Stomach (tissue), 8 donors: ENCODE measurements at regions not wholly inside any gene's neighbourhood (a gene's known extent, or its start where the extent isn't known, plus 50 kb on each side); places are given as distances from the start of the nearest gene placed in this dataset.

ENCODE experiments used
- DNase-seq, 2 donors: peaks; one replicate each; pipeline versions ENCODE4 v3.0.0 to v3.0.0-alpha.2; 2013 to 2019
- H3K27ac ChIP-seq, 5 donors: fragments of 200-600 bp in 4 of 5; sonication (generic) in 4 of 5; one replicate each; pipeline ENCODE4 v1.5.1; 2013 to 2019; ENCODE audit warnings: mild to moderate bottlenecking in 1 of 5, moderate library complexity in 1 of 5
- H3K27me3 ChIP-seq, 3 donors: fragments of 200-600 bp; sonication (generic); one replicate each; pipeline ENCODE4 v1.5.1; 2017 to 2019; ENCODE audit warnings: mixed run types in 1 of 3
- H3K36me3 ChIP-seq, 4 donors: fragments of 200-600 bp; sonication (generic); 1 replicate in 3 of 4; 2 replicates in 1 of 4; pipeline ENCODE4 v1.5.1; 2016 to 2019
- H3K4me1 ChIP-seq, 4 donors: fragments of 200-600 bp; sonication (generic); one replicate each; pipeline ENCODE4 v1.5.1; 2016 to 2019
- H3K4me3 ChIP-seq, 4 donors: fragments of 200-600 bp; sonication (generic) in 3 of 4; one replicate each; pipeline ENCODE4 v1.5.1; 2016 to 2019; ENCODE audit warnings: mild to moderate bottlenecking in 1 of 4
- H3K9me3 ChIP-seq, 4 donors: fragments of 200-600 bp; sonication (generic); one replicate each; pipeline ENCODE4 v1.5.1; 2016 to 2019
- CTCF ChIP-seq, 7 experiments: fragments of 450-650 bp in 4 of 7; fragments of 200-600 bp in 3 of 7; sonication (generic) in 3 of 7; IDR thresholded peaks; one replicate each; pipeline ENCODE4 v1.5.1; 2016 to 2019; ENCODE audit warnings: antibody characterized with exemption in 7 of 7, control low read depth in 2 of 7, mild to moderate bottlenecking in 1 of 7
- EP300 ChIP-seq: sonication (generic); formaldehyde crosslinking; IDR thresholded peaks from one replicate; pipeline ENCODE4 v1.6.1; 2017; ENCODE audit warnings: antibody characterized with exemption
- POLR2A ChIP-seq, 4 donors: fragments of 450-650 bp; IDR thresholded peaks; one replicate each; pipeline ENCODE4 v1.6.1; 2016; ENCODE audit warnings: antibody characterized with exemption in 4 of 4, control low read depth in 2 of 4, mild to moderate bottlenecking in 1 of 4, moderate library complexity in 1 of 4
- POLR2AphosphoS5 ChIP-seq, 3 donors: sonication (generic); formaldehyde crosslinking; IDR thresholded peaks; one replicate each; pipeline ENCODE4 v1.6.1; 2016; ENCODE audit warnings: antibody characterized with exemption in 3 of 3
- WGBS, 5 donors: extraction: QIAGEN DNeasy Blood & Tissue Kit in 3 of 5; methylation state at CpG; one replicate each; pipeline versions ENCODE4 v1.1.5 to v1.1.7; 2013 to 2018; 5-methylcytosine and 5-hydroxymethylcytosine counted together
- intact Hi-C: fragments of 100-400 bp; cut with DNase I; formaldehyde crosslinking; loops from one replicate; pipeline ENCODE4 v1.15.1; 2023; ENCODE audit warnings: low total_unique reads
- donor health status: healthy with polysubstance abuse.
- donor health status: Bipolar disorder and iron deficiency.
- donor health status: healthy.

DNA sequence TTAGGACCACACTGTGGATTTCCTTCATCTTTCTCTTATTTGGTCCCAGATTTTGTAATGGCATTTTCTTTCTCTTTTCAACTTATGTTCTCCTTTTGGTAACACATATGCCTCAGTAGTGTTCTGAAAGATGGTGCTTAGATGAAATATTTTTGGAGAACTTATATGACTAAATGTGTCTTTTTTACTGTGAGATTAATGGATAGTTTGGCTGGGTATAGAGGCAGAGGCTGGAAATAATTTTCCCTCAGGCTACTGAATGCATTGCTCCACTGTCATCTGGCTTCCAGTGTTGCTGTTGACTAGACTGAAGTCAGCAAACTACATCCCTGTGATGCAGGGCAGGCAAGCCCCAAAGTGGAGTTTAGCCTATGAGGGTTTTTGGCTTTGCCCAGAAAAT, 450.9 kb downstream of the DMAC1 start:
- H3K4me3 ChIP-seq, result no peak overlapping the region
- DNase-seq, result no peak
- peaks cover 0 to 11% (median 8%) of the 10 kb centered on the region in 4 donors for H3K9me3 ChIP-seq
- no peaks in the 10 kb centered on the region for H3K4me1 ChIP-seq
- H3K36me3 ChIP-seq, result no peaks in the 10 kb centered on the region
- intact Hi-C loops, result no loop called here
- TF ChIP-seq POLR2AphosphoS5 (IDR thresholded peaks at IDR 0.05) (no peak), POLR2A (IDR thresholded peaks at IDR 0.05) (no peak), EP300 (no peak), CTCF (IDR thresholded peaks at IDR 0.05) (no peak)
- H3K27me3 ChIP-seq, result no peaks in the 10 kb centered on the region
- H3K27ac ChIP-seq, result no peak overlapping the region

GRCh38 chr9:7347556-7347955, 452.0 kb downstream of the DMAC1 start:
- 35 to 55% (median 40%) methylated on average over 4 of the region's 4 CpGs for whole genome bisulfite sequencing, 5 donors
- H3K4me3 ChIP-seq, result no peak overlapping the region
- peaks cover 0 to 11% (median 8%) of the 10 kb centered on the region in 4 donors for H3K9me3 ChIP-seq
- TF ChIP-seq POLR2A (IDR thresholded peaks at IDR 0.05) (no peak), CTCF (IDR thresholded peaks at IDR 0.05) (no peak), EP300 (no peak), POLR2AphosphoS5 (IDR thresholded peaks at IDR 0.05) (no peak)
- no peak for DNase-seq
- no peak overlapping the region for H3K27ac ChIP-seq
- intact Hi-C loops, result no loop called here
- H3K4me1 ChIP-seq, result peaks cover 0 to 1% (median 0%) of the 10 kb centered on the region in 4 donors
- H3K27me3 ChIP-seq, result no peaks in the 10 kb centered on the region
- no peaks in the 10 kb centered on the region for H3K36me3 ChIP-seq

DNA sequence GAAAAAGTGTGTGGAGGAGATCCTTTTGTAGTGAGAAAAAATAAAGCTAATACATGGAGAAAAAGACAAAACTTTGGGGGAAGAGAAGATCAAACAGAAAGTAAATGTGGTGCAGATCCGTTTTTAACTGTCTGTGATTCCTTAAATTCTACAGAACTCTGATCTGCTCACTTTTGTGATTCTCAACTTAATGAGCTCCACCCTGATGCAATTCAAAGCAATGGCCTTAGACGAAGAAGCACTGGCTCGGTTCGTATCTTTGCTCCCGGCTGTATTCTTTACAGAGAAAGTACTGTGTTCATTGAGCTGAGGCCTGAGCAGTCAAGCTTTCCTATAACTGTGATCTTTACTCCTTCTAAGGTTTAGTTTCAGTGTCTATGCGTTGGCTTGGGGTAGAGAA, 453.4 kb downstream of the DMAC1 start:
- Histone ChIP-seq H3K36me3 (no peaks in the 10 kb centered on the region), H3K4me1 (peaks cover 0 to 7% (median 0%) of the 10 kb centered on the region in 4 donors), H3K27ac (no peak overlapping the region), H3K27me3 (no peaks in the 10 kb centered on the region), H3K4me3 (no peak overlapping the region), H3K9me3 (peaks cover 0 to 11% (median 8%) of the 10 kb centered on the region in 4 donors)
- no peak for DNase-seq
- TF ChIP-seq POLR2A (IDR thresholded peaks at IDR 0.05), result no peak
- TF ChIP-seq CTCF (IDR thresholded peaks at IDR 0.05), result no peak
- no peak for TF ChIP-seq EP300
- TF ChIP-seq POLR2AphosphoS5 (IDR thresholded peaks at IDR 0.05), result no peak
- 71 to 93% (median 87%) methylated on average over 6 of the region's 6 CpGs for WGBS, 5 donors
- intact Hi-C loops, result no loop called here

DNA sequence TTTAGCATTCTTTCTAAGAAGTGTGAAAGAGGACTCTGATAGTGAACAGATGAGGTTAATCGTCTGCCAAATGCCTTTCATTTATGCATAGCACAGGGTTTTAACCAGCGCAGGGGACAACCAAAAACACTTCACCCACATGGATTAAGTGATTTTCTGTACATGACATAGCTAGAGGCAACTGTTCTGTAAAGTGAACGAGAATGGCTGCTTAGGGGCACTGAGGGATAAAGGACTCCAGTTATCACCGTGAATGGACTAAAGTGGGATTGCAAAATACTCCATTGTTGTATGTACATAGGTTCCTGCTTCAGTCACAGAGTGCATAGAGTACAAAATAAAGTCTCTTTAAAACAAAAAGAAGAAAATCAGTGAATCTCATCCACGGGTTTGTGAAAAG, 456.8 kb downstream of the DMAC1 start:
- H3K27me3 ChIP-seq, result no peaks in the 10 kb centered on the region
- H3K27ac ChIP-seq, result no peak overlapping the region
- peaks cover 0 to 7% (median 0%) of the 10 kb centered on the region in 4 donors for H3K4me1 ChIP-seq
- H3K36me3 ChIP-seq, result no peaks in the 10 kb centered on the region
- no peaks in the 10 kb centered on the region for H3K9me3 ChIP-seq
- no peak for TF ChIP-seq CTCF (IDR thresholded peaks at IDR 0.05)
- no peak for TF ChIP-seq POLR2AphosphoS5 (IDR thresholded peaks at IDR 0.05)
- no peak for TF ChIP-seq POLR2A (IDR thresholded peaks at IDR 0.05)
- TF ChIP-seq EP300, result no peak
- intact Hi-C loops, result no loop called here
- no peak overlapping the region for H3K4me3 ChIP-seq
- no peak for DNase-seq
- WGBS, 5 donors, result 65 to 72% (median 71%) methylated on average over 5 of the region's 5 CpGs
